ENCODE measurements at regions not wholly inside any gene's neighbourhood (a gene's known extent, or its start where the extent isn't known, plus 50 kb on each side); places are given as distances from the start of the nearest gene placed in this dataset.

DNA sequence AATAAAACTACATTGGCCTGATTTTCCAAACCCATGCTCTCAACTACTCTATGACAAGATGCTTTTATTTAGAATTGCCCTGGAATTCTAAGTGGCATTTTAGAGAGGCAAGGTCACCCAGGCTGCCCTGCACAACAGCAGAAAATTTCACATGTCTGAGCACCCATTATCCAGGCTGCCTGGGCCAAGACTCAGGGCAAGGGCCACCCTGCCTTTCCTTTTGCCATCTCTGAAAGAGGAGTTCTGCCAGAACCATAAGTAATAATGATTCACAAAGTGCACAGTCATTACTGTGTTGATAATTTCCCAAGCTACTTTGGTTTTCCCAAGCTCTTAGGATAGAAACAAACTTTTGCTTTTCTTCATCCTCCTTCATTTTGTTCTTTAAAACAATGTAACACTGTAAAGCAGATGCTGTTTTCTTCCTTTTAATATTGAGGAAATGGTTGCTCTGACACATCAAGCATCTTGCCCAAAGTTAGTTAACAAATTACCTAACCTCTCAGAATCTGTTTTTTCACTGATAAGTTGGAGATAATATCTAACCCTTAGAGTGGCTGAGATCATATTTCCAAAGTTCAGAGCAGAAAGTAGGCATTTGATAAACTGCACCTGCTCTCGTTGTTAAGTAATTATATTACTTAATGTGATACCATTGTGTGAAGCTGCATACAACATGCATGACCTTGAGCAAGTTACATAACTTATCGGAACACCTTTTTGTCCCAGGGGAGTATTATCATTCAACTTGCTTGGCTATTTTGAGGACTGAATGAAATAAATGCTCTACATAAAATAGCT is 325.6 kb downstream of the PRELID2 start:
- no peak for TF ChIP-seq POLR2A (IDR thresholded peaks at IDR 0.05; ENCODE audit: extremely low read depth, insufficient read length)
- TF ChIP-seq MAX (IDR thresholded peaks at IDR 0.05; ENCODE audit: low read depth, low read length): no peak
- no peak for TF ChIP-seq CTCF (IDR thresholded peaks at IDR 0.05; ENCODE audit: low read depth, low read length)
- TF ChIP-seq MYC (IDR thresholded peaks at IDR 0.05; ENCODE audit: low read depth, low read length): no peak
- no peak for DNase-seq (ENCODE audit: low read depth)

DNA sequence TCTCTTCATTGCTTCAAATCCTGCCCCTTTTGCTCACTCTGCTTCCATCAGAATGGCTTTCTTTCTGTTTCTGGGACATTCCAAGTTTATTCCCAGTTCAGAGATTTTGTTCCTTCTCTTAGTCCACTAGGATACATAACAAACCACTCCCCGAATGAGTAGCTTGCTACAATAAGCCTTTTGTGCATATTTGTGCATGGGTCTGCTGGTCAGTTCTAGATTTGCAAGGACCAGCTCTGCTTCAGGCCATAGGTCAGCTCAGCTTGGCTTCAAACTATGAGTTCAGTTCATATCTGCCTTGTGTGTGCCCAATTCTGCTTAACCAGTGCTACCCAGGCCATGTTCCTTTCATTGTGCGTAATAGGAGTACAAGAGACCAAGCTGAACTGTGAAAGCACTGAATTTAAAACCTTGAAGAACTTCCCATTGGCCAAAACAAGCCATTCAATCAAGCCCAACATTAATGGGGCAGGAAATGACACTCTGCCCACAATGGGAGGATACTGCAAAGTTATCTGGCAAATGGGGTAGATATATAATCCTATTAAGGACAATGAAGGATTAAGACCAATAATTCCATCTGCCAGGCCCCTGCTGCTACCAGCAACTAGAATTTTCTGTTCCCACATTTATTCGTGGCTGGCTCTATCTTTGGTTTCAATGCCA is 328.8 kb downstream of the PRELID2 start:
- H3K4me3 ChIP-seq (ENCODE audit: low read depth, low read length): no peak overlapping the region
- TF ChIP-seq MYC (IDR thresholded peaks at IDR 0.05; ENCODE audit: low read depth, low read length) (no peak), POLR2A (IDR thresholded peaks at IDR 0.05; ENCODE audit: extremely low read depth, insufficient read length) (no peak), CTCF (IDR thresholded peaks at IDR 0.05; ENCODE audit: low read depth, low read length) (no peak), MAX (IDR thresholded peaks at IDR 0.05; ENCODE audit: low read depth, low read length) (no peak)
- no peak for DNase-seq (ENCODE audit: low read depth)

More for the DNA sequence above, 325.6 kb downstream of the PRELID2 start:
- no peak overlapping the region for H3K4me3 ChIP-seq (ENCODE audit: low read depth, low read length)

- no peak for TF ChIP-seq CTCF (IDR thresholded peaks at IDR 0.05; ENCODE audit: low read depth, low read length)
- no peak for TF ChIP-seq MAX (IDR thresholded peaks at IDR 0.05; ENCODE audit: low read depth, low read length)
- no peak for TF ChIP-seq MYC (IDR thresholded peaks at IDR 0.05; ENCODE audit: low read depth, low read length)
- no peak for TF ChIP-seq POLR2A (IDR thresholded peaks at IDR 0.05; ENCODE audit: extremely low read depth, insufficient read length)
- DNase-seq (ENCODE audit: low read depth): no peak
- no peak overlapping the region for H3K4me3 ChIP-seq (ENCODE audit: low read depth, low read length)
Observed at GRCh38 chr5:145502906-145503305, 332.2 kb downstream of the PRELID2 start.

DNA sequence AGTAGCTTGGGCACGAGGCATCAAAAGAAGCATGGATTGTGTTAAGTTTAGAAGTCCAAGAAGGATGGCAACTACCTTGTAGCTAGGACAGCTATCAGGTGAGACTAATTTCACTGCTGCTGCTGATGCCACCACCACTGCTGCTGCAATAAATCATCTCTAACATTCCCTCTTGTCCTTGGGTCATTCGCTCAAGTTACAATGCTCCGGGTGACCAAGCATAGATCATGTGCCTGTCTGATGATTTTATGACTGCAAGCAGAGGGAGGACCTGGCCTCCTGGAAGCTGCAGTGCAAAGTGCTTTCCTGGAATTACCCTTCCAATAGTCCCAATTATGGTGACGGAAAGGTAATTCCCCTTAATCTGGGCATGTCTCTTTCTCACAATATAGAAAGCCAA is 334.4 kb downstream of the PRELID2 start:
- DNase-seq (ENCODE audit: low read depth): no peak
- no peak for TF ChIP-seq MAX (IDR thresholded peaks at IDR 0.05; ENCODE audit: low read depth, low read length)
- no peak for TF ChIP-seq CTCF (IDR thresholded peaks at IDR 0.05; ENCODE audit: low read depth, low read length)
- TF ChIP-seq POLR2A (IDR thresholded peaks at IDR 0.05; ENCODE audit: extremely low read depth, insufficient read length): no peak
- no peak for TF ChIP-seq MYC (IDR thresholded peaks at IDR 0.05; ENCODE audit: low read depth, low read length)
- H3K4me3 ChIP-seq (ENCODE audit: low read depth, low read length): no peak overlapping the region

DNA sequence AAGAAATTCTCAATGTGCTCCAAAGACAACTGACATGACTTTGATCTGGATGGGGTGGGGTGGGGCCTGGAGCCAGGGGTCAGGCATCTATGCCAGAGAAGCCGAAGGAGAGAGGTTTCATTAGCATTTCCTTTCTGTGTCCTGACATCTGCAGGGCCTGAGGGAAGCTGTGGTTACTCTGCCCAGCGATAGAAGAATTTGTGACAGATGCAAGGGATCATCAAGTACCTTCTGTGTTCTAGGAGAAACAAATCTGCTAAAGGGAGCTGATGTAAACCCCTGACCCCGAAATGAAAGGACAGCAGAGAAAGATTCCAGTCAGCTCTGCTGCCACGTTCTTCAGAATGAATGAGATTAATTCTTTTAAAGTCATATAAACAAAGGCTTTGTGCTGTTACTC is 335.7 kb downstream of the PRELID2 start:
- no peak for DNase-seq (ENCODE audit: low read depth)
- TF ChIP-seq MAX (IDR thresholded peaks at IDR 0.05; ENCODE audit: low read depth, low read length): no peak
- TF ChIP-seq MYC (IDR thresholded peaks at IDR 0.05; ENCODE audit: low read depth, low read length): no peak
- no peak for TF ChIP-seq CTCF (IDR thresholded peaks at IDR 0.05; ENCODE audit: low read depth, low read length)
- no peak for TF ChIP-seq POLR2A (IDR thresholded peaks at IDR 0.05; ENCODE audit: extremely low read depth, insufficient read length)
- H3K4me3 ChIP-seq (ENCODE audit: low read depth, low read length): no peak overlapping the region

Measured in NB4 (cell line).